DOHH2 (cell line): ENCODE measurements at regions not wholly inside any gene's neighbourhood (a gene's known extent, or its start where the extent isn't known, plus 50 kb on each side); places are given as distances from the start of the nearest gene placed in this dataset.

ENCODE experiments used
- EZH2phosphoT487 ChIP-seq: fragments of 200-600 bp; sonication (generic); IDR thresholded peaks from 2 replicates; pipeline ENCODE4 v1.6.1; 2017; ENCODE audit warnings: borderline replicate concordance, mild to moderate bottlenecking, antibody characterized with exemption, low read length, moderate library complexity, mixed read lengths
- TF ChIP-seq, protein P1 (sequence below): fragments of 200-600 bp; sonication (generic); IDR thresholded peaks from one replicate; pipeline ENCODE4 v1.5.1; 2014; ENCODE audit warnings: antibody characterized with exemption, mild to moderate bottlenecking, low read depth, low read length; ENCODE audit not compliant: poor library complexity, severe bottlenecking

DNA sequence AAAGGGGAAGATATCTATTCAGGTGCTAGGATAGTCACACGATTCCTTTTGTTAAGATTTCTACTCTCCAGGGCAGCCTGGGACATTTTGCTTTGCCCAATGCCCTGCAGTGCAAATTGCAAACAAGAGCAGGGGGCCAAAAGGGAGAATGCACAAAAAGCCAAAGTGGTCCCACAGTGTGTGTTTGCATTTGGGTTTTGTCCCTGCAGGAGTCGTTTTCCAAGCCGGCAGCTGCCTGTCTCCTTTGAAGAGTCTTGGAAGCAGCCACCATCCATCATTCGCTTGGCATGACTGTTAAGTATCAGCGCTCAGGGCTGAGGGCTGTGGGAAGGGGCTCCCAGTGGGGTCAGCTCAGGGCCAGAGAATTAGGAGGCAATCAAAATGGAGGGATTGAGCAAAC lies 184.7 kb downstream of the MIAT start:
- TF ChIP-seq, protein P1, sequence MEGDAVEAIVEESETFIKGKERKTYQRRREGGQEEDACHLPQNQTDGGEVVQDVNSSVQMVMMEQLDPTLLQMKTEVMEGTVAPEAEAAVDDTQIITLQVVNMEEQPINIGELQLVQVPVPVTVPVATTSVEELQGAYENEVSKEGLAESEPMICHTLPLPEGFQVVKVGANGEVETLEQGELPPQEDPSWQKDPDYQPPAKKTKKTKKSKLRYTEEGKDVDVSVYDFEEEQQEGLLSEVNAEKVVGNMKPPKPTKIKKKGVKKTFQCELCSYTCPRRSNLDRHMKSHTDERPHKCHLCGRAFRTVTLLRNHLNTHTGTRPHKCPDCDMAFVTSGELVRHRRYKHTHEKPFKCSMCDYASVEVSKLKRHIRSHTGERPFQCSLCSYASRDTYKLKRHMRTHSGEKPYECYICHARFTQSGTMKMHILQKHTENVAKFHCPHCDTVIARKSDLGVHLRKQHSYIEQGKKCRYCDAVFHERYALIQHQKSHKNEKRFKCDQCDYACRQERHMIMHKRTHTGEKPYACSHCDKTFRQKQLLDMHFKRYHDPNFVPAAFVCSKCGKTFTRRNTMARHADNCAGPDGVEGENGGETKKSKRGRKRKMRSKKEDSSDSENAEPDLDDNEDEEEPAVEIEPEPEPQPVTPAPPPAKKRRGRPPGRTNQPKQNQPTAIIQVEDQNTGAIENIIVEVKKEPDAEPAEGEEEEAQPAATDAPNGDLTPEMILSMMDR = no peak
- TF ChIP-seq EZH2phosphoT487 = no peak
